NK-92 (cell line): ENCODE measurements at regions not wholly inside any gene's neighbourhood (a gene's known extent, or its start where the extent isn't known, plus 50 kb on each side); places are given as distances from the start of the nearest gene placed in this dataset.
"Not testable (repeated sequence)": the region's sequence is repeated elsewhere in the genome, so short reads cannot be mapped to it uniquely, and the experiment has no call there.

ENCODE experiments used
- DNase-seq: peaks from one replicate; lab custom pipeline; 2025; ENCODE audit not compliant: unreplicated experiment; lab: John Stamatoyannopoulos, UW

GRCh38 chr4:100034023-100034664 lies 84.1 kb upstream of the H2AZ1 start:
- DNase-seq: no peak

GRCh38 chr4:100026066-100026465 lies 76.0 kb upstream of the H2AZ1 start:
- DNase-seq: no peak

- no peak for DNase-seq
Measured at GRCh38 chr4:100023800-100024199, 73.7 kb upstream of the H2AZ1 start.

- no peak for DNase-seq
Measured at GRCh38 chr4:100022792-100023222, 72.7 kb upstream of the H2AZ1 start.

GRCh38 chr4:100019821-100020220 lies 69.7 kb upstream of the H2AZ1 start:
- DNase-seq: no peak

GRCh38 chr4:100017637-100018310 lies 67.7 kb upstream of the H2AZ1 start:
- no peak for DNase-seq

GRCh38 chr4:100016191-100016590 lies 66.1 kb upstream of the H2AZ1 start:
- DNase-seq: no peak

- no peak for DNase-seq
Measured at GRCh38 chr4:100014616-100015015, 64.5 kb upstream of the H2AZ1 start.

GRCh38 chr4:100009490-100009889 lies 59.4 kb upstream of the H2AZ1 start:
- no peak for DNase-seq

GRCh38 chr4:100008048-100008447 lies 58.0 kb upstream of the H2AZ1 start:
- no peak for DNase-seq

GRCh38 chr4:100006161-100006560 lies 56.1 kb upstream of the H2AZ1 start:
- not testable (repeated sequence) for DNase-seq
